ENCODE measurements at regions not wholly inside any gene's neighbourhood (a gene's known extent, or its start where the extent isn't known, plus 50 kb on each side); places are given as distances from the start of the nearest gene placed in this dataset.

DNA sequence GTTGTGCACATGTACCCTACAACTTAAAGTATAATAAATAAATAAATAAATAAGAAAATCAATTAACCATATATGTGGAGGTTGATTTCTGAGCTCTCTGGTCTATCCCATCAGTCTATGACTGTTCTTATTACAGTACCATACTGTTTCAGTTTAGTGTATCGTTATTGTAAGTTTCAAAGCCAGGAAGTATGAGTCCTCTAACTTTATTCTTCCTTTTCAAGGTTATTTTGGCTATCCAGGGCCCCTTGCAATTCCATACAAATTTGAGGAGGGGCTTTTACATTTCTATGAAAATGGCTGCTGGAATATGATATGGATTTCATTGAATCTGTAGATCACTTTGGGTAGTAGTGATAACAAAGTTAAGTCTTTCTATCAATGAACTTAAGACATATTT lies 96.9 kb upstream of the BCL9 start:
- intact Hi-C loops (cut with micrococcal nuclease): no loop called here
- Histone ChIP-seq H3K9me3 (replicated peaks) (peaks cover 66% of the 10 kb centered on the region), H3K27ac (replicated peaks) (no peak overlapping the region), H3K4me3 (no peak overlapping the region), H3K36me3 (no peaks in the 10 kb centered on the region), H3K4me1 (no peaks in the 10 kb centered on the region), H3K27me3 (ENCODE audit: low read depth) (no peaks in the 10 kb centered on the region)
- no peak for DNase-seq
- TF ChIP-seq, protein P1, sequence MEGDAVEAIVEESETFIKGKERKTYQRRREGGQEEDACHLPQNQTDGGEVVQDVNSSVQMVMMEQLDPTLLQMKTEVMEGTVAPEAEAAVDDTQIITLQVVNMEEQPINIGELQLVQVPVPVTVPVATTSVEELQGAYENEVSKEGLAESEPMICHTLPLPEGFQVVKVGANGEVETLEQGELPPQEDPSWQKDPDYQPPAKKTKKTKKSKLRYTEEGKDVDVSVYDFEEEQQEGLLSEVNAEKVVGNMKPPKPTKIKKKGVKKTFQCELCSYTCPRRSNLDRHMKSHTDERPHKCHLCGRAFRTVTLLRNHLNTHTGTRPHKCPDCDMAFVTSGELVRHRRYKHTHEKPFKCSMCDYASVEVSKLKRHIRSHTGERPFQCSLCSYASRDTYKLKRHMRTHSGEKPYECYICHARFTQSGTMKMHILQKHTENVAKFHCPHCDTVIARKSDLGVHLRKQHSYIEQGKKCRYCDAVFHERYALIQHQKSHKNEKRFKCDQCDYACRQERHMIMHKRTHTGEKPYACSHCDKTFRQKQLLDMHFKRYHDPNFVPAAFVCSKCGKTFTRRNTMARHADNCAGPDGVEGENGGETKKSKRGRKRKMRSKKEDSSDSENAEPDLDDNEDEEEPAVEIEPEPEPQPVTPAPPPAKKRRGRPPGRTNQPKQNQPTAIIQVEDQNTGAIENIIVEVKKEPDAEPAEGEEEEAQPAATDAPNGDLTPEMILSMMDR (IDR thresholded peaks at IDR 0.05; ENCODE audit: borderline replicate concordance): no peak

DNA sequence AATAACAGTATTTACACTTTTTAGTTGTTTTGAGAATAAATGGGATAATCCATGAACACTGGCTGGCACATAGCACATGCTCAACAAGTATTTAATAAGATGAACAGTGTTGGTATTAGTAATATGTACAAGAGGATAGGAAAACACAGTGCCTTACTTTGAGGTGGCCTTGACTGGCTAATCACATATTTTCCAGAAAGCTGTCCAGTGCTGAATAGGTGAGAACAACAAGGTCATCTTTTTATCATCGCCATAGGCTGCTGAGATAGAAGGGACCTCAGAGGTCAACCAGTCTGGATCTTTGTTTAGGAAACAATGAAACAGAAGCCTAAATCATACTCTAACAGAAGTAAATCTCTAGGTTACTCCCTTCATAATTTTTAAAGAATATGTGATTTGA lies 89.7 kb upstream of the BCL9 start:
- Histone ChIP-seq H3K36me3 (no peaks in the 10 kb centered on the region), H3K4me1 (no peaks in the 10 kb centered on the region), H3K27me3 (ENCODE audit: low read depth) (peaks cover 4% of the 10 kb centered on the region), H3K27ac (replicated peaks) (no peak overlapping the region), H3K4me3 (no peak overlapping the region), H3K9me3 (replicated peaks) (peaks cover 15% of the 10 kb centered on the region)
- DNase-seq: no peak
- intact Hi-C loops (cut with micrococcal nuclease): no loop called here
- TF ChIP-seq, protein P1 (IDR thresholded peaks at IDR 0.05; ENCODE audit: borderline replicate concordance): no peak

DNA sequence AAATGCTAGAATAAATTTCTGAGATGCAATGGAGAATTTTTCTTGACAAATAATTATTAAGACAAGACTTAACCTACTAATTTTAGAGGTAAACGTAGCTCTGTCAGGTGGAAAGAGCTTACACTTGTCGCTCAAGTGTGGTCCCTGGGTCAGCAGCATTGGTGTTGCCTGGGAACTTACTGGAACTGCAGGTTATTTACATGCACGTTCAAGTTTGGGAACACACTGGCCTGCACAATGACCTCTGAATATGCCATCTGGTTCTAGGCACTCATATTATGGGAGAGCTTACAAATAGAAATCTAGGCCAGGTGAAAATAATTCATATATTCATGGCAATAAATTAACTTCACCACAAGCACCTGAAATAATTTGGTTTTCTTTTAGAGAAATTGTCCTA lies 88.5 kb upstream of the BCL9 start:
- TF ChIP-seq, protein P1 (IDR thresholded peaks at IDR 0.05; ENCODE audit: borderline replicate concordance): no peak
- no peak for DNase-seq
- no peak overlapping the region for H3K27ac ChIP-seq (replicated peaks)
- H3K4me3 ChIP-seq: no peak overlapping the region
- H3K36me3 ChIP-seq: no peaks in the 10 kb centered on the region
- H3K27me3 ChIP-seq (ENCODE audit: low read depth): peaks cover 4% of the 10 kb centered on the region
- intact Hi-C loops (cut with micrococcal nuclease): no loop called here
- H3K4me1 ChIP-seq: no peaks in the 10 kb centered on the region
- peaks cover 11% of the 10 kb centered on the region for H3K9me3 ChIP-seq (replicated peaks)

DNA sequence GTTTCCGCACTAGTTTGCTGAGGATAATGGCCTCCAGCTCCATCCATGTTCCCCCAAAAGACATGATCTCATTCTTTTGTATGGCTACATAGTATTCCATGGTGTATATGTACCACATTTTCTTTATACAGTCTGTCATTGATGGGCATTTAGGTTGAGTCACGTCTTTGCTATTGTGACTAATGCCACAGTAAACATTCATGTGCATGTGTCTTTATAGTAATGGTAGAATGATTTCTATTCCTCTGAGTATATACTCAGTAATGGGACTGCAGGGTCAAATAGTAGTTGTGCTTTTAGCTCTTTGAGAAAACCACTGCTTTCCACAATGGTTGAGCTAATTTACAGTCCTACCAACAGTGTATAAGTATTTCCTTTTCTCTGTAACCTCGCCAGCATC lies 78.3 kb upstream of the BCL9 start:
- no peak overlapping the region for H3K27ac ChIP-seq (replicated peaks)
- intact Hi-C loops (cut with micrococcal nuclease): no loop called here
- H3K4me1 ChIP-seq: no peaks in the 10 kb centered on the region
- H3K4me3 ChIP-seq: no peak overlapping the region
- no peaks in the 10 kb centered on the region for H3K36me3 ChIP-seq
- TF ChIP-seq, protein P1 (IDR thresholded peaks at IDR 0.05; ENCODE audit: borderline replicate concordance): no peak
- no peaks in the 10 kb centered on the region for H3K27me3 ChIP-seq (ENCODE audit: low read depth)
- H3K9me3 ChIP-seq (replicated peaks): peaks cover 41% of the 10 kb centered on the region
- DNase-seq: no peak

DNA sequence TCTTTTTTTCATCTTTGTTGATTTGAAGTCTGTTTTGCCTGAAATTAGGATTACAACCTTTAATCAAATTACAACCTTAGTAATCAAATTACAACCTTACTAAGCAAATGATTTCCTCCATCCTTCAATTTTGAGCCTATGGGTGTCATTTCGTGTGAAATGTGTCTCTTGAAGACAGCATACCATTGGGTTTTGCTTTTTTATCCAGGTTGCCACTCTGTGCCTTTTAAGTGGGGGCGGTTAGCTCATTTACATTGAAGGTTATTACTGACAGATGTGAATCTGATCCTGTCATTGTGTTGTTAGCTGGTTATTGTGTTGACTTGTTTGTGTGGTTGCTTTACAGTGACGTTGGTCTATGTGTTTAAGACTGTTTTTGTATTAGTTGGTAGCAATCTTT lies 74.8 kb upstream of the BCL9 start:
- Histone ChIP-seq H3K36me3 (no peaks in the 10 kb centered on the region), H3K4me3 (no peak overlapping the region), H3K27me3 (ENCODE audit: low read depth) (no peaks in the 10 kb centered on the region), H3K27ac (replicated peaks) (no peak overlapping the region), H3K4me1 (no peaks in the 10 kb centered on the region), H3K9me3 (replicated peaks) (peaks cover 41% of the 10 kb centered on the region)
- intact Hi-C loops (cut with micrococcal nuclease): no loop called here
- no peak for DNase-seq
- TF ChIP-seq, protein P1 (IDR thresholded peaks at IDR 0.05; ENCODE audit: borderline replicate concordance): no peak

DNA sequence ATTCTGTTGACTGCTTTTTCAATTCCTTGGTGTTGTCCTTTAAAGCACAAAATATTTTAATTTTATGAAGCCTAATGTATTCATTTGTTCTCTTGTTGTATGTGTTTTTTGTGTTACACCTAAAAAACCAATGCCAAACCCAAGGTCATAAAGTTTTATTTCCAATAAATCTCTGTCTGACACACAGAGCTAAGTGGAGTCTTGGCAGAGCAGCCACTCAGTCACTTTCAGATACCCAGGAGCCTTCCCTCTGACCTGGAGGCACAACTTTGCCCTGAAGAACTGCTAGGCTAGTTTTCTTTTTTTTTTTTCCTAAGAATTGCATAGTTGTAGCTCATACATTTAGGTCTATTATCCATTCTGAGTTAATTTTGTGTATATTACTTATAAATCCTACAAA lies 71.2 kb upstream of the BCL9 start:
- Histone ChIP-seq H3K4me1 (no peaks in the 10 kb centered on the region), H3K27ac (replicated peaks) (no peak overlapping the region), H3K9me3 (replicated peaks) (peaks cover 26% of the 10 kb centered on the region), H3K36me3 (no peaks in the 10 kb centered on the region), H3K27me3 (ENCODE audit: low read depth) (no peaks in the 10 kb centered on the region), H3K4me3 (no peak overlapping the region)
- no peak for DNase-seq
- intact Hi-C loops (cut with micrococcal nuclease): no loop called here
- TF ChIP-seq, protein P1 (IDR thresholded peaks at IDR 0.05; ENCODE audit: borderline replicate concordance): no peak

Measured in left ventricle myocardium inferior (tissue), 1 donor.